Skeletal muscle cell (primary cell): ENCODE measurements at regions not wholly inside any gene's neighbourhood (a gene's known extent, or its start where the extent isn't known, plus 50 kb on each side); places are given as distances from the start of the nearest gene placed in this dataset.
A peak's percentile ranks its signal among the peaks of the same experiment; 100 is the strongest.

ENCODE experiments used
- DNase-seq: peaks from one replicate; pipeline ENCODE4 v3.0.0-alpha.2; 2010; ENCODE audit warnings: low read depth
- H3K4me3 ChIP-seq: 2 replicates; pipeline ENCODE4 v1.5.1; 2011; ENCODE audit warnings: low read depth, mild to moderate bottlenecking, control low read depth, low read length, moderate library complexity

DNA sequence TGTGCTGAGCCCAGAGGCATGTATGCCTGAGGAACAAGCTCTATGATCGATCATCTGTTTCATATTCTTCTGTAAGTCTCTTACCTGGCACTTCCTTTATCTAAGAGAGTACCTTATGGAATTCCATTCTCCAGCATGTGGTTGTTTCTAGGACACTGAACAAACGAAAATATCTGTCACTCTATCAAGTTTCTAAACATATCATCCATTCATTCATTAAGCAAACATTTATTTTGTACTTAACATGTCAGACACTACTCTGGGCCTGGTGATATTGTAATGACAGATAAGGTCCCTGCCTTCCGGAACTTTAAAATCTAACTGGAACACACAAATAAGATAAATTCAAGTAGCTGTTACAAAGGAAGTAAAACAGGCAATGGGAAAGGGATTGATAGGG lies 477.1 kb downstream of the IGSF11 start:
- H3K4me3 ChIP-seq, result no peak overlapping the region
- DNase-seq, result no peak

DNA sequence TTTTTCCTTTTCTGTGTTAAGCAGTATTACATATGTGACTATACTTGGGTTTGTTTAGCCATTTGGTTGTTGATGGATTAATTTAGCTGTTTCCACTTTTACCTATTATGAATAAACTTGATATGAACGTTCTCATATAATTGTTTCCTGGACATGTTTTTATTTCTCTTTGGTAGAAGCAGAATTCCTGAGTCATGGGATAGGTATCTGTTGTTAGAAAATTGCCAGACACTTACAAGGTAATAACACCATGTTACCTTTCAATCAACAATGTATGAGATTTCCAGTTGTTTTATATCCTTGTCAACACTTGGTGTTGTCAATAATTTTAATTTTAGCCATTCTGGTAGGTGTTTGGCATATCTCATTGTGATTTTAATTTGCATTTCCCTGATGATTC lies 475.4 kb downstream of the IGSF11 start:
- DNase-seq, result no peak
- H3K4me3 ChIP-seq, result no peak overlapping the region

DNA sequence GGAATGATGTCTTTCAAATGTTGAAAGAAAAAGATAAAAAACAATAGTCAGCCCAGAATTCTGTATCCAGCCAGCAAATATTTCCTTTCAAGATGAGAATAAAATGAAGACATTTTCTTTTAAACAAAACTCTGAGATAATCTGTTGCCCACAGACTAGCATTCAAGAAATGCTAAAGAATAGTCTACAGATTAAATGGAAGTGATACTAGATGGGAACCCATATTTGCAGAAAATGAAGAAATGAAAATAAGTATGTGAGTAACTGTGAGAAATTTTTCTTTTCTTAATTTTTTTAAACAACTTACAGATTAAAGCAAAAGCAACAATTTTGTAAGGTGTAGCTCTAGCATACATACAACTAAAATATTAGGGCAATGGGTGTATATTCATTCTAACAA lies 469.8 kb downstream of the IGSF11 start:
- no peak overlapping the region for H3K4me3 ChIP-seq

DNA sequence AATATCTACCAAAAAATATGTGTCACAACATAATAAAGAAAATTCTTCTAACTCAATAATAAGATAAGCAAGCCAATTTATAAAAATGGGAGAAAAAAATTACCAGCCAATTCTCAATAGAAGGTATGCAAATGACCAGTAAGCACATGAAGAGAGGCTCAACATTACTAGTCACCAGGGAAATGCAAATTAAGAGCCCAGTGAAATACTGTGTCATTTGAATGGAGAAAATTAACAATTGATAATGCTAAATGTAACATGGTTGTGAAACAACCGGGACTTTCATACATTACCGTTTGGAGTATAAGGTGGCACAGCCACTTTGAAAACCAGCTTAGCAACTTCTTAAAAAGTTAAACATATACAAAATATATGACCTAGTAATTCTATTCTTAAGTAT lies 460.7 kb downstream of the IGSF11 start:
- no peak for DNase-seq
- no peak overlapping the region for H3K4me3 ChIP-seq

More for the DNA sequence above, 469.8 kb downstream of the IGSF11 start:
- DNase-seq, result no peak

DNA sequence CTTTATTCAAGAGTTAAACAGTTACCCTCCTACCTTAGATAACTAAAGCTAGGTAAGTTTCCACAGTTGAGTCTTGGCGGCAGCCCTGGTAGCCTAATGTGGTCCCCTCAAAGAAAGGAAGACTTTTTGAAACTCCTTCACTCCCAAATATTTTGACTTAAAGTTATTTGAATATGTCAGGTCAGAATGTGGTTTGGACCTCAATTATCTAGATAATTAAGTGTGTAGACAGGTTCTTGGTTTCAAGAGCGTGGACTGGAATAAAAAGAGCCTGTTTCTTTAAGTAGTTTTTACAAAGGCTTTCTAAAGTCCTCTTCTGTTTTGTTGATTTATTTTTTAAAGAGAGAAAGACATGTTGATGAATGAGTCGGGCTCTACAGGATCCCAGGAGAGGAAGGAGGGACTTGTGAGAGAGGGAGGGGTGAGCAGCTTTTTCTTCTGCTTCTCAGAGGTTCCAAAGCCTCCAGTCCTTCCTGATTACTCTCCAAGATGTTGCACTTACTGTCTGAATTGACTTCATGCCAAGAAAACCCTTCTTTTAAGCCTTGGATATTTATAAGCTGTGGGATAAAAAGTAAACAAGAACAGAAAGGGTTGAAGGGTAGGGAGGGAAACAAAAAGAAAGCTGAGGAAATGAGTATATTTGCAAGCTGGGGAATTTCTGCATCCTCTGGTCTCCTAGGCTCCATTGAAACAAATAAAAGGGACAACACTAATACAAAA lies 457.4 kb downstream of the IGSF11 start:
- no peak for DNase-seq
- no peak overlapping the region for H3K4me3 ChIP-seq

DNA sequence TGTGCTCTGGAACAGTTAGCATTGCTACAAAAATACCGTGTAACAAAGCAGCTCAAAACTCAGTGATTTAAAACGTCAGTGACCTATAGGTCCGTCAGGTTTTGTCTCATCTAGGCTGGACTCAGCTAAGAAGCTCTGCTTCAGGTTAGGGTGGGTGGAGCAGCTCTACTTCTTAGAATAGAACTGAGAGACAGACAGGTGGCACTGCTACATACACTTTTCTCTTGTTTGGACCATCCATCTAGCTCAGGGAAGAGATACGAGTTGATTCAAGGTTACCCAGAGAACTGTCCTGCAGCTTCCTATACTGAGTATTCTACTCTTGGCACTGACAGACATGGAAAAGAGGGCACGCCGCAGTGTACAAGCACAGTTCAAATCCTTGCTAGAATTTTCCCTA lies 456.1 kb downstream of the IGSF11 start:
- DNase-seq, result no peak
- no peak overlapping the region for H3K4me3 ChIP-seq

DNA sequence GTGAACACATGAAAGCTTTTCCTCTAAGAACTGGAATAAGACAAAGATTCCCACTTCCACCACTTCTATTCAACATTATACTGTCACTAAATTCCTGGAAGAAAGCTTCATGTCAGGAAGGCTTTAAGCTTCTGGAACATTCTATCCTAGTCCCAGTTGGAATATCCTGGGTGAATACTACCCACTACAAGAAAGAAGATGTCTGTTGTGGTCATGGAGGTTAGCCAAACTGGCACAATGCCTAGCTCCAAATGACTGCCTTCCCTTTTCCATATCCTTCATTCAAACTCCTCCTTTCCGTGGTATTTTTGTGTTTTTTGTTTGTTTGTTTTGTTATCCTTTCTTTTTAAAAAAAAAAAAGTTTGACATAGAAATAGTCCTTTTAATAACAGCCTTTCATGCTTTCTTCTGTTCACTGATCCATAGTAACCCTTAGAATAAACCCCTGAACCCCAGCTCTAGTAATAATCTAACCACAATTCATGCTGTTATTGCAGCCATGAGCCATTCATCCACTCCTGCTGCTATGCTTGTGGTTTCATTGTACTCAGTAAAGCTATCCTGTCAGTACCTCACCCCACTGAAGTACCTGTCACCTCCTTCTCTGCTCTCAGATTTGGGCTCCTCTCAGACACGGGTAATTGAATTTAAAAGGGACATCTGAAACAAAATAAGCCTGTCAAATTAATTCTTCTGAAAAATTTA lies 447.5 kb downstream of the IGSF11 start:
- no peak overlapping the region for H3K4me3 ChIP-seq
- DNase-seq, result no peak

DNA sequence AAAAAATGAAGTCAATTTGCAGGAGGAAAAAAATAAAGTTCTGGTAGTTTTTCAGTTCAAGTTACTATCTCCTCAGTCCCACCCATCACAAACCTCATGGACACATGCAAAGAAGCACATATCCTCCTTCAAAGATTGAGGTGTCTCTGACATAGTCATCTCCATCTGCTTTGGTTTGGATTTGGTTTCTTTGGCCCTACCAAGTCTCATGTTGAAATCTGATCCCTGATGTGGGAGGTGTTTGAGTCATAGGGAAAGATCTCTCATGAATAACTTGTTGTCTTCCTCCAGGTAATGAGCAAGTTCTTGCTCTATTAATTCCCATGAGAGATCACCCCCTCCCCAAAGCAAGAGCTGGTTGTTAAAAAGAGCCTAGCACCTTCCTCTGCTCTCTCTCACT lies 446.8 kb downstream of the IGSF11 start:
- no peak overlapping the region for H3K4me3 ChIP-seq
- DNase-seq, result no peak

DNA sequence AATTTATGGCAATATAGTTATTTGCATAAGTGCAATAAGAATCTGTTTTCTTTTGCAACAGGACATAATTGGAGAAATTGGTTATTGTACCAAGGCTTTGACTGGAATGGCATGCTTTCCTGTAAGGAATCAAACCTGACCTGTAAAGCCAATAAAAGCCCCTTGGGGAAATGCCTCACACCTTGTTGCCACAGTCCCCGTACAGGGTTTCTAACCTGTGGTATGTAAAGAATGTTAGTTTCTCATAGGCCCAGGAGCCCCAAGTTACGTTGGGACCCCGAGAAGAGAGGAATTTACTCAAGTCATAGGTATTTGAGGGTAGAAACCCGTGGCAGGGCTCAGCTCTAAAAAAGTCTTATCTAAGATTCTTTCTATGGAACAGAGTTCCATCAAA lies 441.4 kb downstream of the IGSF11 start:
- no peak for DNase-seq
- no peak overlapping the region for H3K4me3 ChIP-seq

DNA sequence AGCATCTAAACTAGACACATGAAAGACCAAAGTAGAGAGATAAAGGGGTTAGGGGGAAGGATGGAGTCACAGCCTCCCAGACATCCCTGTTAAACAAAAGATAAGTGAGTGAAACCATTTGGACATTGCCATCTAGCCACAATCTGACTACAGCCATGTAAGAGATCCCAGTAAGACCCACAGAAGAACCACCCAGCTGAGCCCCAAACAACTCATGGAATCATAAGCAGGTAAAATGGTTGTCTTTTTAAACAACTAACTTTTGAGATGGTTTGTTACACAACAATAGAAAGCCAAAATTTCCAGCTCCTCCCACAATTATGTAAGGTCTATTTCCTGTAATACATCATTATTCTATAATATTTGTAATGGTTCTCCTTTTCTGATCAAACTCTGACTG lies 437.5 kb downstream of the IGSF11 start:
- H3K4me3 ChIP-seq, result no peak overlapping the region
- DNase-seq, result no peak

DNA sequence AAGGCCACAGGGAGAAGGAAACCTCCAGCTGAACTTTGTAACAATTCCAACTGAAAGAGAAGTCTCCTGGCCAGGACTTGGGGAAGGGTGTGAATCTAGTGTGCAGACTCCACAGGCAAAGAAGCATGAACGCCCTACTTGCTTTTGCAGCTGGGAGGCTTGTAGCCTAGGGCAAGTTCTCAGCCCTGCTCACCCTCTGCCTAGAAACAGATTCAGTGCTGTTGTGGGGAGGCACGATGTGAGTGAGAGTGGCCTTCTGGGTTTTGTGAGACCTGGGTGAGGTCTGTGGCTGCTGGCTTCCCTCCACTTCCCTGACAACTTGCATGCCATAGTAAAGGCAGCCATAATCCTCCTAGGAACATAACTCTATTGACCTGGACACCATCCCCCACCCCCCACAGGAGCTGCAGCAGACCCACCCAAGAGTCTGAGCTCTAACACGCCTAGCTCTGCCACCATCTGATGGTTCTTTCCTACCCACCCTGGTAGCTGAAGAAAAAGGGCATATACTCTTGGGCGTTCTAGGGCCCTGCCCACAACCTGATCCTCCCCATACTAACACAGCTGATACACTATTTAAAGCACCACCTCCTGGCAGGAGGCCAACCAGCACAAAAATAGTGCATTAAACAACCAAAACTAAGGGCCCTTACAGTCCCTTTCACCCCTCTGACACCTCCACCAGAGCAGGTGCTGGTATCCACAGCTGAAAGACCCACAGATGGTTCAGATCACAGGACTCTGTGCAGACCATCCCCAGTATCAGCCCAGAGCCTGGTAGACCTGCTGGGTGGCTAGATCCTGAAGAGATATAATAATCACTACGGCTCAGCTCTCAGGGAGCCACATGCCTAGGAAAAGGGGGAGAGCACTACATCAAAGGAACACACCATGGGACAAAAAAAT lies 426.5 kb downstream of the IGSF11 start:
- no peak for DNase-seq

DNA sequence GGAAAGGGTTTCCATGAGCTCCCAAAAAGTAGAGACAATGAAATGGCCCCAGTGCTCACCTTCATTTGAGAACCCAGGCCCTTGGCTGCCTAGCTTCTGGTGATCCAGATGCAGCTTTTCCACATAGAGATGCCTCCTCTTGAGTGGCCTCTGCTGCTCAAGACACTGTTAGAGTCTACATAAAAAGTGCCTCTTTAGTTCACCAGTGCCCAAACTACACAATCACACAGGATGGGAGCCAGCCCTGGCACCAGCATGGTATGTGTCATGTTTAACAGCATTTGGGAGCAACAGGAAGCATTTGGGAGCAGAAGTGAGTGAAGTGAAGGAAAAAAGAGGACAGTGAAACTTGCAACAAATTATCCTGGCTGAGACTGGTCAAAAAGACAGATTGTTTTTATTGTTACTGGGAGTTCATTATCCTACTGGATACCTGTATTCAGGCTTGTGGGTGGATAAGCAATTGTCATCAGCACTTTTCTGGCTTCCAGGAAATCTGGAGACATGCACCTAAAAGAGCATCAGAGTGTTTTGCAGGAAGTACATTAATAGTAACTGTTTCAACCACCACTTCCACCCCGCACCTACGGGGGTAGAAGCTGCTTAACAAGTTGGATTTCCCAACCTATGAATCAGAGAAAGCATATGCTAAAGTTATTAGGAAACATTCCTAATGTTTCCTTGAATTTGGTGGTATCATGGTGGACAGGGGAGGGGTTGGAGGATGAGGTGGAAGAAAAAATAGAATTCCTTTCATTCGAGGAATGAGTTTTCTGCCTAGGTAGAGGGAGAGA lies 416.2 kb downstream of the IGSF11 start:
- no peak overlapping the region for H3K4me3 ChIP-seq
- DNase-seq, result no peak

More for the DNA sequence above, 426.5 kb downstream of the IGSF11 start:
- no peak overlapping the region for H3K4me3 ChIP-seq

DNA sequence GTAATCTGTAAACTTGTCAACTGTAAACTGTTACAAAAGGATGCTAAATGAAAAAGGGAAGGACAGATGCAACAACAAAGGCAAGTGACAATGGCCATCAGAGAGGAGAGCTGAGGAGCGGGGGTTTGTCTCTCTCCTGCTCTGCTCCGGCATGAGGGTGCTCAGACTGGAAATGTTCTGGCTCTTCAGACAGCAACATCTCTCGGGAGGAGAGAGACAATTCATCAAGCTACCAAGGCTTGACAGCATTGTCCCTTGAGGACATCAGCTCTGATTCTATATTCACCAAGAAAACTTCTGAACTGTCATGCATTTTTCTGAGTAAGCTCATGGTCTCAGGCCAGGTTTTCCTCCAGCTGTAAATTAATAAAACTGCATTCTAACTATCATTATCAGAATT lies 408.2 kb downstream of the IGSF11 start:
- H3K4me3 ChIP-seq, result no peak overlapping the region
- DNase-seq, result no peak

DNA sequence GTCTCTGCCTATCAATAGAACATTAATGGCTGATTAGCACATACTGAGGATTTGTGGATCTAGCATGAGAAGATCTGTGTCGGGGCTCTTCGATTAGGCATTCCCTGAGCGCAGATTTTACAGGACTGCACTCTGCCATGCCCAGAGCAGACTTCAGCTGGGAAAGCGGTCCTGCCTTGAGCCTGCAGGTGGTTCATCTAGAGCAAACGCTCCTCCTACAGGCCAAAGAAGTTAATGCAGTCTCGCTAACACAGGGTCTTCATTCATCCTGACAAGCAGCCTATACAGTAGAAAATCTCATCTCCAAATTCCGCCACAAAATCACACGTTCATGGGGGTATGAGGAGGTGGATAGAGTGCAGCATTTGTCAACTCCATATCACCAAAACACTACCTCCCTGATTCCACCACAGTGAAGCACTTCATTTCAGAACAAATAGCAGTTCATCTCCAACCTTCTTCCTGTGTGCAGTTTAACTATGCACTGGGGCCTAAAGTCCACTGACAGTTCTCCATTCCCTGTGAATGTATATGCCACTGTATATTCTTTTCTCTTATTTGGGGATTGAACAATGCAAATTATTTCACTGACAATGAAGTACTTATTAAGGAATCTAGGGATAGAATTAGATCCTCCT lies 405.8 kb downstream of the IGSF11 start:
- H3K4me3 ChIP-seq, result no peak overlapping the region
- peak; percentile 7 for DNase-seq

DNA sequence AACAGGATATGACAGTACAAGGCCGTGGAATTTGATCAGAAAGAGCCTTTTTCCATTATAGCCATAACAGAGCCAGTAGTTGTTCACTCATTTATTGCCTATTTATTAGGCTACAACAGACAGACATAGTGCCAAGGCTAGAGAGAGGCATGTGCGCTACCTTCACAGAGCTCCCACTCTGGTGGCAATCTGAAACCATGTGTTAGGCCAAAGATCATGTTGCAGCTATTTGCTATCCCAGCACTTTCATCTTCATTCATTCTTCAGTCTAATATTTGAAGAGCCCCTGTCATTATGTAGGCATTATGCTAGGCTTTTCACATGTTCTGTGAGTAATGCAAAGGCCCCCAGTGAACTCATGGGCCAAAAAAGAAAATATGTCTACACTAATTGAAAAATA lies 404.8 kb downstream of the IGSF11 start:
- no peak for DNase-seq
- no peak overlapping the region for H3K4me3 ChIP-seq

DNA sequence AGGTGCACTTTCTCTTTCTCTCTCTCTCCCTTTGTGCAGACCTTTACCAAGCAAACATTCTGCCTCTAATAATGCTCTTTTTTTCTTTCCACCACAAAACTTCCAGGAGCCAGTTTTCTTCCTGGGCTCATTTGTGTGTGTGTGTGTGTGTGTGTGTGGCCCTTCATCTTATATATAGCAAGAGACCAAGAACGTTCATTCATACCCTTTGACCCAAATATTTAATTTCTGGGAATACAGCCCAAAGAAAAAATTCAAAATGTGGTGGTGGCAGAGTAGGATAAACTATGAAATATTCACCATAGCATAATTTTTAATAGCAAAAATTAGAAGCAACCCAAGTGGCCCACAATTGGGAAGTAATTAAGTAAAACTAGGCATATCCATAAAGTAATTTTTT lies 398.9 kb downstream of the IGSF11 start:
- H3K4me3 ChIP-seq, result no peak overlapping the region
- no peak for DNase-seq

DNA sequence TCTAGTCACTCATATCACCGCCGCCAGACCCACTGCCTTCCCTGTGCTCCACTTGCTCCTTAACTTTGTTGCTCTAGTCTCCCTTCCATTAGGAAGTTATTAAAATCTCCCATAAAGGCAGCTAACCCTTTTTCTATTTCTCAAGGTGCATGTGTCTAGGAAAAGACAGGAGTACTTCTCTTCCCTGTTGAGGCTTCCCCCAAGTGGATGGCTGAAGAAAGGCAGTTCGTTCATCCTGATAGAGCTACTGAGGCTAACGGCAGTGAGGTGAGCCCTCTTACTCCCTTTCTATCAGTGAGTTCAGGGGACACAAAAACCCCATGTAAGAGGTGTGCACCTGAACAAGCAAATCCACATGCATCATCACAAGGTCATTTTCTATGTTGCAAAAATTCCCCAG lies 397.8 kb downstream of the IGSF11 start:
- DNase-seq, result no peak
- no peak overlapping the region for H3K4me3 ChIP-seq

DNA sequence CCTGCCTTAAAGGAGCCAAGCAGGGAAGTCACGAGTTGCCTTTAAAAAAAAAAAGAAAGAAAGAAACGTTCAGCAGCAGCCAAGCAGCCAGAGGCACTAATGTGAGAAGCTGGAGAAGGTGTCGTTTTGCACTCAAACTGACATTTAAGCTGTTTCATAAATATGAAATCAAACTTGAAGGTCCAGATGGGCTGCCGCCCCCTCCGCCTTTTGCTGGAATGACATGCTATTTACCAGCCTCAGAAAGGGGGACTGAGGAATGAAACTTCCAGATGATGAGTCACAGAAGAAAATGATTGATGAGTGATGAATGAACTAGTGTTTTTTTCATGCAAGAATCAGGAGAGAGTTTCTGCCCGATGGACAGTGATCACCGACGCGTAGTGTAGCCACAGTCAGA lies 396.8 kb downstream of the IGSF11 start:
- no peak overlapping the region for H3K4me3 ChIP-seq
- no peak for DNase-seq

DNA sequence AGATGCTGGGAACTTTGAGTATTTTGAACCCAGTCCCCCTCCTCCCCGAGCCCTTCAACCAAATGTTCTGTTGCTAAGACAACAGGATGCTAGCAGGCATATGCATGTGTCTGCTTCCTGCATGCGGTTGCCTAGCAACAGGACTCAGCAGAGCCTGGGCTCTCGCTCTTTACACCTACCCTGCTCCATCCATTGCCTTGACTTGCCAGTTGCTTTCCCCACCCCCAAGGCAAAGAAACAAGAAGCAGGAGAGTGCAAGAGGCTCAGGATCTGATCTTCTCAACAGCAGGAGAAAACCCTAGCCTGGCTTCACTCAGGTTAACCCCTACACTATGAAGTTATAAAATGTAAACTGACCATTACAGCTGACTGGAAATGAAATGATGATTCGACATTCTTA lies 393.0 kb downstream of the IGSF11 start:
- no peak overlapping the region for H3K4me3 ChIP-seq
- DNase-seq, result no peak
